GM18907 (cell line): ENCODE measurements at regions not wholly inside any gene's neighbourhood (a gene's known extent, or its start where the extent isn't known, plus 50 kb on each side); places are given as distances from the start of the nearest gene placed in this dataset.
"Not testable (repeated sequence)": the region's sequence is repeated elsewhere in the genome, so short reads cannot be mapped to it uniquely, and the experiment has no call there.

ENCODE experiments used
- ATAC-seq: cut with Tn5 transposase; IDR thresholded peaks from one replicate; pipeline ENCODE4 v1.9.1; 2021; ENCODE audit warnings: mild to moderate bottlenecking, moderate library complexity; ENCODE audit not compliant: unreplicated experiment

GRCh38 chr2:224155371-224155770 lies 116.3 kb upstream of the SERPINE2 start:
- ATAC-seq = no peak

DNA sequence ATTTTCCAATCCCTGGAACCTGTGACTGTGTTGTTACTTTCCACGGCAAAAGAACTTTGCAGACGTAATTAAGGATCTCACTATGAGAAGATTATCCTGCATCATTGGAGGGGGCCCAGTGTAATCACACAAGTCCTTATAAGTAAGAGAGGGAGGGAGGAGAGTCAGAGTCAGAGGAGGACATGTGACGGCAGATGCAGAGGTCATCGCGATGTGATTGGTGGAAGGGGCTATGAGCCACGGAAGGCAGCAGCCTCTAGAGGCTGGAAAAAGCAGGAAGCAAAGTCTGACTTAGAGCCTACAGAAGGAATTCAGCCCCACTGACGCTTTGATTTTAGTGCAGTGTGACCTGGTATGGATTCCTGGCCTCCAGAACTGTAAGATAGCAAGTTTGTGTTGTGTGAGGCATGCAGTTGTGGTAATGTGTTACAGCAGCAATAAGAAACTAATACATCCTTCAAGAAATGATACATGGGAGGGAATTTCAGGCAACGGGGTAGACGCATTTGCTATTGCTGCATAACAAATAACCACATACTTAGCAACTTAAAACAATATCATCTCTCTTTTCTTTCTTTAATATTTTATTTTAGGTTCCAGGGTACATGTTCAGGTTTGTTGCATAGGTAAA lies 112.7 kb upstream of the SERPINE2 start:
- ATAC-seq = no peak

DNA sequence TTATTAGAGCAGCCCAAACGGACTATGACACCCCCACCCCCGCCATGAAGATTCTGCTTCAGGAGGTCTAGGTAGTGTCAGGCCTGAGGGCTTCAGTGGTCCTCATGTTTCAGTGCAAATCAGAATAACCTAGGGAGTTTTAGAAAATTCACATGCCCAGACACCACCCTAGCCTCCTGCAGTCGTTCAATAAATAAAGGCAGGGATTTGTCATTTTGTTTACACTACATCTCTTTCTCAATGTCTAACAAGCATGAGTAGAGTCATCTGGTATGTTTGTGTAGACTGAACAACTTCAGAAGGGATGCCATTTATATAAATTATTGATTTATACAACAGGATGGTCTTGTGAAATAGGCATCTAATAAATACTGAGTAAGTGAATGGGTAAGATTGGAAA lies 112.1 kb upstream of the SERPINE2 start:
- no peak for ATAC-seq

- not testable (repeated sequence) for ATAC-seq
Measured at GRCh38 chr2:224148058-224148457, 109.0 kb upstream of the SERPINE2 start.

DNA sequence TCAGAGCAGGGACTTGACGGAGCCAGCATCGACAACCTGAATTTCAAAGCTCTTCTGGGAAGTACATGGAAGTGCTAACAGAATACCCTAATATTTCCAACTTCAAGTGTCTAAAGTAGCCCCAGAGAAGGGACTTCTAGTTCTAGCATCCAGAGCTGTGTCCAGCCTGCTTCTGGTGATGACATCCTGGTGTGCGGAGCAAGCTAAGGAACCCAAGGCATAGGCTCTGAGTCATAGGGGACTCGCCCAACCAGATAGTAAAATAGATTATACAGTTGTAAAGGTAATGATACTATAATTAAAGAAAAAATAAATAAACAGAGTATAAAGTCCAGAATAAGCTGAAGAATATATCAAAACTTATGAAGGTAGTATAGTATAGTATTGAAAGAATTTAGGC lies 108.1 kb upstream of the SERPINE2 start:
- no peak for ATAC-seq

DNA sequence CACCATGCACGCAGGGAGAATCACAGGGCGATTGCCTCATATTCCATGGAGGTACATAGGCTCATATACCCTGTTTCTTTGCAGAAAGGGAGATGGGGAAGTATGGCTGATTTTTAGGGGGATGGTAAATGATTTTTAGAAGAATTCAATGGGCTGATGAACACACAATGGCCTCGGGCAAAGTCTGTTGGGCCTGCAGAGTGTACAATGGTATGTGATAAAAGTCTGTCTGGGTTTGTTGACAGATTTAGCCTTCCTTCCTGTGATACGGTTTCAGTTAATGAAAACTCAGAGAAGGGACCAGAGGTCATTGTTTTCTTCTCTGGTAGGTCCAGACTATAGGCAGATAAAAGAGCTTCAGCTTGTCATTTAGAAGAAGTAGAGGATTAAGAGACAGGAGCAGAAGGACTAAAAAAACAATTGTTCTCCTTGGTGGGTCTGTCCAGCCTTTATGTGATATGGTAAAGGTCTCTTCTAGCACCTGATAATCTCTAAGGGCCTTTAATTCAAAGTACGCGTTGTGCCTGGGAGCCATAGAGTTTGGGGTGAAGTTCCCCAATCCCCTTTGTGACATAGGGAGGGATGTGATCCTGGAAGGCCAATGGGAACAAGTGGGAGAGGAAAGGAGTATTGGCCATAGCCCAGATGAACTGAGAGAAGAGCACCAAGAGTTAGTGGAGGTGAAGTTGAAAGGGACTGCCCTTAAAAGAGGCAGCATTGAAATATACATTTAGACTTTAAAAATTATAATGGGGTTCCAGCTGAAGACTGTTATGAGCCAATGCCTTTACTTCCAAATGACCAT lies 107.5 kb upstream of the SERPINE2 start:
- ATAC-seq = no peak

DNA sequence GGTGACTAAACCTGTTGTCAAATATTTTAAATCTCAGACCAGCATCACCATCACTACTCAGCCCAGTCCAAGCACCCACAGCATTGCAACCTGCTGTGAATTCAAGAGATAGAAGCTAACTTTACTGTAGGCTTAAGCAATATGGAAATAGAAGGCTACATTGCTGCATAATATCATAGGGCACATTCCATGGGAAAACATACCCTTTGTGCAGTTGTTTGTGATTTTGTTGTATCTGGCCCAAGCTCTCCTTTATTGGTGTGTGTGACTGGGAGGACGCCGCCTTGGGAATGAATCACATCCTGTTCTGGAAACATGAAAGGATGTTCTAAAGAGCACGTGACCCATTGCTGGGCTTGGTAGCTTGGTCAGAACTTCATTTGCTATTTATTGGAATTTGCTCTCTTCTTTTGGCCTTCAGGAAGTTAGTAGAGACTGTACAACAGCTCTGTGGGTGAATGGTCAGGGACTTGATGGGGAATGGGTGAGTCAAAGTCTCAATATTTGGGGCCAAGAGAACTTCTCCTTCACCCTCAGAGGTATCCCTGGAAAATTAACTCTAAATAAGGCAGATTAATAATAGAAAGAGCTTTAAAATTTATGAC lies 106.8 kb upstream of the SERPINE2 start:
- ATAC-seq = no peak

GRCh38 chr2:224143526-224143925 lies 104.4 kb upstream of the SERPINE2 start:
- ATAC-seq = no peak

DNA sequence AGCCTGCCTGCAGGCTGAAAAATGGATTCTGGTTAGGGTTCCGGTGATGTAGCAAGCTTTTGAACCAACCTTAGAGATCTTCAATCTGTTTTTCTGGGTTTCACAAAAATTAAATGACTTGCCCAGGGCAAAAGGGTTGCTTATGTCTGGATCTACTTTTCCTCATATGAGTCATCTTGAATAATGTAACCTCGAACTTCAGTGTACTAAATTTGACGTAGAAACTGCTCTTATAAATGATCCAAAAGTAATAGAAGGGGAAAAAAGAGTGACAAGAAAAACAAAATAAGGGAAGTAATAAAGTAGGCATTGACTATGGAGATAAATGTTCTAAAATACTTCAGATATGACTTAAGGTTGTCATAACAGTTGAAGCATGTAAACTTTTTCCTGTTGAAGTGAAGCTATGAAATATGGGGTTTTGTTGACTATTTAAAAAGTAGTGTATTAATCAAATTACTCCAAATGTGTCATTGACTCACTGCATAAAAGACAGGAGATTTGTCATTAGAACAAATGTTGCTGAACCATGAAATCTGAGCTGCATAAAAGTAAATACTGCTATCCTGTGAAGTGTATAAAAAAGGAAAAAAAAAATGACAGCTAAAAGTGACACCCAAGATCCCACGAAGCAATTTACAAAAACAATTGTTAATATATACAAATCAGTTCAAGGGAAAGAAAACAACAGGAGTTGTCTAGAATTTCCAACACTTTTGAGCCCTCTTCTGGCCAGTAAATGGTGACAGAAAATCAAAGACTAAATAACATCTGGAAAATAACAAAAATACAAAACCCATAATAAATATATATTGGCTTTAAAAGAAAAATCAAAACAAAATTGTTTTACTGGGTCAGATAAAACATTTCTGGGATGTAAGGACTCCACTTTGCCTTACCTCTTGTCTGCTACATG lies 103.6 kb upstream of the SERPINE2 start:
- ATAC-seq = no peak

DNA sequence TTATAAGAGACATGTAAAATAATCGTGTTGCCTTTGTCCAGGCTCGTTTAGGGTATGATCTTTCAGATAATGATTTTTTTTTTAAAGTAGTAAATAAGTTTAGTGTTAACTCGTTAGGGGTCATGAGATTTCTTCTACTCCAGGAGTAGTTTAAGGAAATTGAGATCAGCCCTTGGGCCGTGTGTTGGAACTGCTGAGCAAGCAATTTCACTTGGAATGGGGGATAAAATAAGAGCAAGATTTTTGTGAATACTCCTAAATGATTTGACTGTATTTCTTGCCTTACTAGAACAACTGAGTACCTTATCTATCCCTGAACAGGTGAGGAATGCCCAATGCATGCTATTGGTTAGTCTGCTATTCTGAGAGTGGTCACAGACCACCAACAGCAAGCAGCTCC lies 102.2 kb upstream of the SERPINE2 start:
- ATAC-seq = no peak

GRCh38 chr2:224137208-224137607 lies 98.1 kb upstream of the SERPINE2 start:
- no peak for ATAC-seq

GRCh38 chr2:224136396-224136795 lies 97.3 kb upstream of the SERPINE2 start:
- no peak for ATAC-seq

GRCh38 chr2:224135881-224136280 lies 96.8 kb upstream of the SERPINE2 start:
- ATAC-seq = no peak

GRCh38 chr2:224134003-224134734 lies 95.1 kb upstream of the SERPINE2 start:
- ATAC-seq = no peak

- no peak for ATAC-seq
Measured at GRCh38 chr2:224133387-224133786, 94.3 kb upstream of the SERPINE2 start.

DNA sequence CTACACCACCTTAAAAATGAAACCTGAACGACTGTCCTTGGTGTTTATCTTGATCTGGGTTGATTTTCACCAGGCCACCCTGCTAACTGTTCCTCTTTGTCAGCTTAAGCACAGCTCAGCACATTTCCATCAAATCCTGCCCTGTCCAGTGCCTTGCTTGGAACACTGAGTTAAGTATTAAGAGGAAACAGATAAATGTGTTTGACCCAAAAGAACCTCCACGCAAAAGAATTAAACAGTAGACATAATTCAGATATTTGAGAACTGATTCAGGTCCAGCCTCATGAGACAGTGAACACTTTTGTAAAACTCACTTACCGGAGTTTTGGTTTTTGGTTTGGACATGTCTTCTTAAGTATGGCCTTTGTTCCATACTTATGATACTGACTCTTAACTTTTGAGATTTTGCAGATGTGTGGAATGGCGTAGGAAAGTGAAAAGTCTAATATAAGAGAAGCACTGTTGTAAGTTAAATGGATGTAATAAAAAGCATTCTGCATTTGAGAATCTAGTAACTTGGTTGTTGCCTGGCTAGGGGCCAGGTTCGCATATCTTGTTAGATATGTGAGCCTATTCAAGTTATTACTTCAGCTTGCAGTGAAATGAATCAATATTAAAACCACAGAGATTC lies 88.9 kb upstream of the SERPINE2 start:
- no peak for ATAC-seq

GRCh38 chr2:224126440-224126839 lies 87.4 kb upstream of the SERPINE2 start:
- no peak for ATAC-seq

DNA sequence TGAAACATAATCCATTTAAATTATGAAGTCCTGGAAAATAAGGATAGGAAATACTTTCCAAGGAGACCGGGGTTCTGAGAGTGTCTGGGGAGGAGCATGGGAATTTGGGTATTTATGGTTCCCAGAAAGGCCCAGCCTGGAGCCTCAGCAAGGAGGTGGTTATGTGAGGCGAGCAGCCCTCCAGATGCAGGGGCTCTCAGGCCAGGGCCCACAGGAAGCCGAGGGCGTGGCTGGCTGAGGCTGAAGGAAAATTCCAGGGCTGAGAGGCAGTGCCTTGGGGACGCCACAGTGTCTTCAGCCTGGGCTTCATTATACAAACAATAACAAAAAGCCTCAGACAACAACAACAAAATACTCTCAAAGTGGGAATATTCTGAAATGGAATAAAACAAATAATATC lies 86.9 kb upstream of the SERPINE2 start:
- ATAC-seq = no peak

DNA sequence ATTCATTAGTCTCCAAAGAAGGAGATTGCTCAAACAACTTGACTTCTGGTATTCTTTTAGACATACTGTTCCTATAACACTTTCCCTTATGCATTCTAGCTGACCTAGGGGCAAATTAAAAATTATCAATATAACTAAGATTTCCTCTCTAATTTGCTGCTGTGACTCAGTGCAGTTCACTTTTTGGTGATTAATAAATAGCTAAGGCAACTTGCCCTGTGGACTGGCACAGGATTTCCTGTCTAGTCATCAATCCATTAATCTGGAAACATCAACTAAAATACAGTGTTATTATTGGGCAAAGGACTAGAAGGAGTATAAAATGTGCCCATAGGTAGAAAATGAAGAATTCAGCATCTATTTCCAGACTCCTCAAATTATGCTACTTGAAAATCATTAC lies 83.5 kb upstream of the SERPINE2 start:
- ATAC-seq = no peak
